ENCODE measurements at regions not wholly inside any gene's neighbourhood (a gene's known extent, or its start where the extent isn't known, plus 50 kb on each side); places are given as distances from the start of the nearest gene placed in this dataset.

DNA sequence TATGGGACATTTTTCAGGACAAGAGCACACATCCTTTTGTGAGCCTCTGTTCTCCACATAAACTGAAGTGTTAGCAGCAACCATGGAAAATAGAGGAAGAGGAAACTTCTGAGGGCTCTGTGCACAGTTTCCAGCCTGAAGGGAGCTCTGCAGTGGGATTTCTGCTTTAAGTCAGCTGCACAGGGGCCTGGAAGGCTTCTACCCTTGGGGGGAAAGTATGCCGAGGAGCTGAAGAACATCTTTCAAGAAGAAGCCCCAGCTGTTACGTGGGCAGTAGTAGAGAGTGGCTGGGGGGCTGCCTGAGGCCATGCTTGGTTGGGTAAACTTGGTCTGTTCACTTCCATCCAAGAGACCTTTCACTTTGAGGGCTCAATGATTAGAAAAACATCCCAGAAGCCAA lies 82.7 kb upstream of the EED start:
- no peak for DNase-seq (ENCODE audit: low spot score)
- Histone ChIP-seq H3K79me2 (ENCODE audit: insufficient read depth, low read depth, low read length) (no peaks in the 10 kb centered on the region), H3K9me2 (ENCODE audit: insufficient read depth, low read length) (no peaks in the 10 kb centered on the region), H3K27ac (ENCODE audit: low read depth, low read length, poor library complexity, severe bottlenecking) (no peak overlapping the region), H4K20me1 (ENCODE audit: insufficient read depth, low read length) (no peaks in the 10 kb centered on the region), H3K4me1 (ENCODE audit: insufficient read depth, low read length, poor library complexity, severe bottlenecking) (peaks cover 9% of the 10 kb centered on the region), H2AFZ (ENCODE audit: low read length) (0 out of 2 replicates have a peak overlapping the region, but pooled peaks have one; percentile 3), H3K9me3 (ENCODE audit: low read length) (no peaks in the 10 kb centered on the region), H3K4me3 (ENCODE audit: low read depth, low read length, poor library complexity, severe bottlenecking) (no peak overlapping the region), H3K4me2 (ENCODE audit: low read length) (no peak overlapping the region), H3K36me3 (ENCODE audit: insufficient read depth, low read length) (no peaks in the 10 kb centered on the region)
- BruUV-seq (replicated peaks), result no TSS peak
- CTCF ChIA-PET (ENCODE audit: unreplicated experiment), result interaction anchor here (0.9 kb wide), 1 partner anchor 146 kb away, joined by 3 read pairs; no protein-coding TSS in a partner anchor
- POLR2A ChIA-PET, result interaction anchor here (0.6 to 1.3 kb wide), 4 partner anchors 45 to 989 kb away, joined by 3 read pairs; no protein-coding TSS in a partner anchor
- intact Hi-C loops (cut with micrococcal nuclease; ENCODE audit: unreplicated experiment), result no loop called here
- TF ChIP-seq EZH2phosphoT487 (IDR thresholded peaks at IDR 0.05; ENCODE audit: borderline replicate concordance, low read depth, low read length) (no peak), CTCF (conservative IDR thresholded peaks at IDR 0.05; ENCODE audit: low read length) (no peak)

GRCh38 chr11:86161336-86161735 lies 83.2 kb upstream of the EED start:
- H4K20me1 ChIP-seq (ENCODE audit: insufficient read depth, low read length), result no peaks in the 10 kb centered on the region

More at GRCh38 chr11:86161336-86161735, 83.2 kb upstream of the EED start:
- Histone ChIP-seq H3K4me1 (ENCODE audit: insufficient read depth, low read length, poor library complexity, severe bottlenecking) (peaks cover 9% of the 10 kb centered on the region), H3K4me2 (ENCODE audit: low read length) (no peak overlapping the region), H3K4me3 (ENCODE audit: low read depth, low read length, poor library complexity, severe bottlenecking) (no peak overlapping the region), H3K36me3 (ENCODE audit: insufficient read depth, low read length) (no peaks in the 10 kb centered on the region), H3K9me2 (ENCODE audit: insufficient read depth, low read length) (no peaks in the 10 kb centered on the region), H3K79me2 (ENCODE audit: insufficient read depth, low read depth, low read length) (no peaks in the 10 kb centered on the region), H2AFZ (ENCODE audit: low read length) (peak overlapping the region; percentile 10; the same call in 1 of the 2 replicates), H3K9me3 (ENCODE audit: low read length) (no peaks in the 10 kb centered on the region), H3K27ac (ENCODE audit: low read depth, low read length, poor library complexity, severe bottlenecking) (no peak overlapping the region)
- POLR2A ChIA-PET, result interaction anchor here (1.3 kb wide), 1 partner anchor 92 kb away, joined by 3 read pairs; no protein-coding TSS in a partner anchor
- BruUV-seq (replicated peaks), result no TSS peak
- CTCF ChIA-PET (ENCODE audit: unreplicated experiment), result interaction anchor here (0.9 kb wide), 1 partner anchor 146 kb away, joined by 3 read pairs; no protein-coding TSS in a partner anchor
- intact Hi-C loops (cut with micrococcal nuclease; ENCODE audit: unreplicated experiment), result no loop called here
- DNase-seq (ENCODE audit: low spot score), result no peak
- TF ChIP-seq EZH2phosphoT487 (IDR thresholded peaks at IDR 0.05; ENCODE audit: borderline replicate concordance, low read depth, low read length) (no peak), CTCF (conservative IDR thresholded peaks at IDR 0.05; ENCODE audit: low read length) (no peak)

Measured in OCI-LY7 (cell line).